ENCODE measurements at regions not wholly inside any gene's neighbourhood (a gene's known extent, or its start where the extent isn't known, plus 50 kb on each side); places are given as distances from the start of the nearest gene placed in this dataset.
A peak's percentile ranks its signal among the peaks of the same experiment; 100 is the strongest.

DNA sequence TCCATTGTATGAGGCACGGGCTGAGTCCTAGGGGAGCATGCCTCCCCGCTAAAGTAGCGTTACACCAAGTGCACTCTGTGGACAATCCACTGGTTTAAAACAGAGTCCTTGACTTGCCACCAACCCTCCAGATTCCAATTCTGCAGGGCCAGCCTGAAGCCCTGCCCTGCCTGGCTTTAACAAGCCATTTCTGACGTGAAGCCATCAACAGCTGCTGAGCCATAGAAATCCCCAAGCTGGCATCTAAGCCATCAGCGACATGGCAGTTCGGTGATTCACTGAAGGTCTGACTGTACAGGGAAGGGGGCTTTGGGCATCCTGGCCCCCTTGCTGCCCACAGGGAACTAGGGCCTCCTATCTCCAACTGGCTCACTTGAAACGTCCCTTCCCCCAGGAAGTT lies 265.7 kb downstream of the UACA start:
- Histone ChIP-seq H3K27me3 (ENCODE audit: control insufficient read depth, insufficient read depth, low read length) (peaks cover 7% of the 10 kb centered on the region), H3K9me3 (ENCODE audit: control insufficient read depth, insufficient read depth, low read length) (no peaks in the 10 kb centered on the region), H3K4me3 (ENCODE audit: low read depth, low read length) (no peak overlapping the region), H3K27ac (ENCODE audit: low read depth, low read length) (no peak overlapping the region)
- ChIA-PET CTCF (interaction anchor here (1.8 kb wide), 1 partner anchor 30 kb away, joined by 4 read pairs; no protein-coding TSS in a partner anchor), POLR2A (no interaction called here)
- no peak for DNase-seq (ENCODE audit: low read depth, low spot score)
- TF ChIP-seq, protein P1, sequence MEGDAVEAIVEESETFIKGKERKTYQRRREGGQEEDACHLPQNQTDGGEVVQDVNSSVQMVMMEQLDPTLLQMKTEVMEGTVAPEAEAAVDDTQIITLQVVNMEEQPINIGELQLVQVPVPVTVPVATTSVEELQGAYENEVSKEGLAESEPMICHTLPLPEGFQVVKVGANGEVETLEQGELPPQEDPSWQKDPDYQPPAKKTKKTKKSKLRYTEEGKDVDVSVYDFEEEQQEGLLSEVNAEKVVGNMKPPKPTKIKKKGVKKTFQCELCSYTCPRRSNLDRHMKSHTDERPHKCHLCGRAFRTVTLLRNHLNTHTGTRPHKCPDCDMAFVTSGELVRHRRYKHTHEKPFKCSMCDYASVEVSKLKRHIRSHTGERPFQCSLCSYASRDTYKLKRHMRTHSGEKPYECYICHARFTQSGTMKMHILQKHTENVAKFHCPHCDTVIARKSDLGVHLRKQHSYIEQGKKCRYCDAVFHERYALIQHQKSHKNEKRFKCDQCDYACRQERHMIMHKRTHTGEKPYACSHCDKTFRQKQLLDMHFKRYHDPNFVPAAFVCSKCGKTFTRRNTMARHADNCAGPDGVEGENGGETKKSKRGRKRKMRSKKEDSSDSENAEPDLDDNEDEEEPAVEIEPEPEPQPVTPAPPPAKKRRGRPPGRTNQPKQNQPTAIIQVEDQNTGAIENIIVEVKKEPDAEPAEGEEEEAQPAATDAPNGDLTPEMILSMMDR (IDR thresholded peaks at IDR 0.05; ENCODE audit: low read depth, low read length): no peak

DNA sequence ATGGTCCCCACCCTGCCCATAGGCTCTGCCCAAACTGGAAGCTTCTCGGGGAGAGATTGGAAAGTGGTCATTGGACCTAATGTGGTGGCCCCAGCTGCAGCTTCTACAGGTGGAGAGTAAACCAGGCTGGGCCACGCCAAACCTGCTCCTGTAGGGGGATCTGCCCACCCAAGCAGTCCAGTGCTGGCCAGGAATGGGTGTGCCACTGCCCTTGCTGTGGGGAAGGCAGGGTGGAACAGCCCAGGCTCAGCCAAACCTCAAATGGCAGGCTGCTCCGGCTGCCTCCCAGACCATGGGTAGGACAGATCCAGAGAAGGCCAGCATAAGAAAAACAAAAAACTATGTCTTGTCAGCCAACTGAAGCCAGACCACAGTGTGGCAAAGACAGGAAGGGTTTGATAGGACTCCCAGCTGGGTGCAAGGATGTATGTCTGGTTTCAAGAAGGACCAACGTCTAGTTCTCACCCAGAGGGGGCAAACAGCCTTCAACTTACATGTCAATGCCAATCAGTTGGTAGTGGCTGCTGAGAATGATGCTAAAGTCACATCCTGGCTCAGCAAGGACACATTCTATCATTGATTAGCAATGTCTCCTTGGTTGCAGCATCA lies 267.3 kb downstream of the UACA start:
- H3K4me3 ChIP-seq (ENCODE audit: low read depth, low read length): no peak overlapping the region
- POLR2A ChIA-PET: no interaction called here
- DNase-seq (ENCODE audit: low read depth, low spot score): no peak

DNA sequence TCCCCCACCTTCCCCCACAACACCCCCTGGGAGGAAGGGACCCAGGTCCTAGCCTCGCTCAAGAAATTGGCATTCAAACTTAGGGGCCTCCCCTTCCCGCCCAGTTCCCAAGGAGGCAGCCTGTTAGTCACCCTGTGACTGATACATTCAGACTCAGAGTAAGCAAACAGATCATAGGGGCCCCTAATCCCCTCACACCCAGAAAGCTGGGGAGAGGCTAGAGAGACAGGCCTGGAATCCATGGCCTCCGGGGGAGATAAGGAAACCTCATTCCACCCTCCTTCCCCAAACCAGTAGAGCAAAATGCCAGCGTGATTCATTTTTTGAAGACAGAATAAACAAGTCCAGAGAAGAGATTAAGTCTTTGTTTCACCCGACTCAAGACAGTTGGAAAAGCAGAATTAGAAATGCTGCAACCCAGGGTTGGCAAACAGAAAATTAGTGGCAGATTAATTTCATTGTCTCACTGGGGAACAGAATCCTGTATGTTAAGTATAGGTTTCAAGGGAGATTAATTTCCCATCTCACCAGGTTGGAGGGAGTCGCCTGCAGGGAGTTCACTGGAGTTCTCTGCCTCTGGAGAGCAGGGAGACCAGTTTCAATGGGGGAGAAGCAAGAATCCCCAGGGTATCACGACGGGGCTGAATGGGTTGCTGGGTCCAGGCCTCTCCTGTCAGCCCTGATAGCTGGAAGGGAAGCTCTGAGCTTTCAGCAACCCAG lies 268.3 kb downstream of the UACA start:
- TF ChIP-seq, protein P1 (IDR thresholded peaks at IDR 0.05; ENCODE audit: low read depth, low read length): no peak
- peak; percentile 82 for DNase-seq (ENCODE audit: low read depth, low spot score)
- Histone ChIP-seq H3K27me3 (ENCODE audit: control insufficient read depth, insufficient read depth, low read length) (peaks cover 3% of the 10 kb centered on the region), H3K4me3 (ENCODE audit: low read depth, low read length) (no peak overlapping the region), H3K27ac (ENCODE audit: low read depth, low read length) (peak overlapping the region; percentile 39), H3K9me3 (ENCODE audit: control insufficient read depth, insufficient read depth, low read length) (no peaks in the 10 kb centered on the region; the same call in 1 of the 2 replicates)
- ChIA-PET POLR2A (interaction anchor here (0.6 to 1.0 kb wide), 2 partner anchors 20 to 301 kb away, joined by 4 to 11 read pairs; no protein-coding TSS in a partner anchor), CTCF (no interaction called here)

More for the DNA sequence above, 267.3 kb downstream of the UACA start:
- Histone ChIP-seq H3K27me3 (ENCODE audit: control insufficient read depth, insufficient read depth, low read length) (peaks cover 3% of the 10 kb centered on the region), H3K27ac (ENCODE audit: low read depth, low read length) (no peak overlapping the region), H3K9me3 (ENCODE audit: control insufficient read depth, insufficient read depth, low read length) (no peaks in the 10 kb centered on the region)
- TF ChIP-seq, protein P1 (IDR thresholded peaks at IDR 0.05; ENCODE audit: low read depth, low read length): no peak
- CTCF ChIA-PET: no interaction called here

DNA sequence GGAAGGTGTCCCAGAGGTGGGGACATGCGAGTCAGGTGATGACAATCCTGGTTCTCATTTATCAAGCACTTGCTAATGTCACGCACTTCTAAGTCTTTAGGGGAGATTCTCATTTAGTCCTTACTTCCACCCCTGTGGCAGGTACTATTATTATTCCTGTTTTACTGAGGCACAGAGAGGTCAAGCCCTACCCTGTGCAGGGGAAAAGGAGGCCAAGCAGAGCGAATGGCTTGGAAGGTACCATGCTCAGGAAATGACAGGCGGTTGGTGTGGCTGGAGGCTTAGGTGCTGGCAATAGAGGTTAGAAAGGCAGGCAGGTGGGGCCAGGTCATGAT lies 268.9 kb downstream of the UACA start:
- ChIA-PET CTCF (no interaction called here), POLR2A (interaction anchor here (0.6 to 1.0 kb wide), 2 partner anchors 19 to 301 kb away, joined by 4 to 11 read pairs; no protein-coding TSS in a partner anchor)
- H3K9me3 ChIP-seq (ENCODE audit: control insufficient read depth, insufficient read depth, low read length): no peaks in the 10 kb centered on the region; the same call in 1 of the 2 replicates
- peak overlapping the region; percentile 39 for H3K27ac ChIP-seq (ENCODE audit: low read depth, low read length)
- DNase-seq (ENCODE audit: low read depth, low spot score): no peak
- no peak overlapping the region for H3K4me3 ChIP-seq (ENCODE audit: low read depth, low read length)
- TF ChIP-seq, protein P1 (IDR thresholded peaks at IDR 0.05; ENCODE audit: low read depth, low read length): no peak
- no peaks in the 10 kb centered on the region for H3K27me3 ChIP-seq (ENCODE audit: control insufficient read depth, insufficient read depth, low read length)

Measured in AG04450 (cell line).